ENCODE measurements at regions not wholly inside any gene's neighbourhood (a gene's known extent, or its start where the extent isn't known, plus 50 kb on each side); places are given as distances from the start of the nearest gene placed in this dataset.

GRCh38 chr2:217166241-217166850, 306.5 kb upstream of the TNP1 start:
- TF ChIP-seq CTCF (IDR thresholded peaks at IDR 0.05; ENCODE audit: poor library complexity) (peak; percentile 61), EZH2 (IDR thresholded peaks at IDR 0.05; ENCODE audit: borderline replicate concordance) (no peak)
